ENCODE measurements at regions not wholly inside any gene's neighbourhood (a gene's known extent, or its start where the extent isn't known, plus 50 kb on each side); places are given as distances from the start of the nearest gene placed in this dataset.

- DNase-seq = no peak
Measured at GRCh38 chr10:61138708-61139591, 195.0 kb upstream of the RHOBTB1 start.

- DNase-seq = no peak
Measured at GRCh38 chr10:61136139-61136538, 192.2 kb upstream of the RHOBTB1 start.

- no peak for DNase-seq
Measured at GRCh38 chr10:61135276-61135721, 191.3 kb upstream of the RHOBTB1 start.

- DNase-seq = no peak
Measured at GRCh38 chr10:61130366-61130765, 186.4 kb upstream of the RHOBTB1 start.

GRCh38 chr10:61128196-61128595 is 184.2 kb upstream of the RHOBTB1 start:
- DNase-seq = no peak

GRCh38 chr10:61125560-61126170 is 181.7 kb upstream of the RHOBTB1 start:
- DNase-seq = no peak

- no peak for DNase-seq
Measured at GRCh38 chr10:61124756-61125530, 181.0 kb upstream of the RHOBTB1 start.

GRCh38 chr10:61120805-61121204 is 176.8 kb upstream of the RHOBTB1 start:
- peak; percentile 27 for DNase-seq

GRCh38 chr10:61119573-61119972 is 175.6 kb upstream of the RHOBTB1 start:
- no peak for DNase-seq

GRCh38 chr10:61115897-61116296 is 171.9 kb upstream of the RHOBTB1 start:
- DNase-seq = no peak

GRCh38 chr10:61112771-61113170 is 168.8 kb upstream of the RHOBTB1 start:
- no peak for DNase-seq

GRCh38 chr10:61110936-61111335 is 167.0 kb upstream of the RHOBTB1 start:
- DNase-seq = no peak

- DNase-seq = no peak
Measured at GRCh38 chr10:61110188-61110844, 166.3 kb upstream of the RHOBTB1 start.

GRCh38 chr10:61108915-61109314 is 164.9 kb upstream of the RHOBTB1 start:
- DNase-seq = no peak

GRCh38 chr10:61100887-61101286 is 156.9 kb upstream of the RHOBTB1 start:
- no peak for DNase-seq

GRCh38 chr10:61099756-61100155 is 155.8 kb upstream of the RHOBTB1 start:
- no peak for DNase-seq

GRCh38 chr10:61098966-61099365 is 155.0 kb upstream of the RHOBTB1 start:
- DNase-seq = no peak

GRCh38 chr10:61097026-61097425 is 153.0 kb upstream of the RHOBTB1 start:
- no peak for DNase-seq

- no peak for DNase-seq
Measured at GRCh38 chr10:61096056-61096455, 152.1 kb upstream of the RHOBTB1 start.

- DNase-seq = no peak
Measured at GRCh38 chr10:61091531-61091930, 147.5 kb upstream of the RHOBTB1 start.

- no peak for DNase-seq
Measured at GRCh38 chr10:61089251-61089650, 145.3 kb upstream of the RHOBTB1 start.

GRCh38 chr10:61084493-61084892 is 140.5 kb upstream of the RHOBTB1 start:
- DNase-seq = no peak

- no peak for DNase-seq
Measured at GRCh38 chr10:61081301-61081700, 137.3 kb upstream of the RHOBTB1 start.

All from activated CD4-positive, alpha-beta T cell treated with anti-CD3 and anti-CD28 coated beads, Interleukin-2, amount 50 U/mL, for 16 hours (primary cell).